ENCODE measurements at regions not wholly inside any gene's neighbourhood (a gene's known extent, or its start where the extent isn't known, plus 50 kb on each side); places are given as distances from the start of the nearest gene placed in this dataset.

DNA sequence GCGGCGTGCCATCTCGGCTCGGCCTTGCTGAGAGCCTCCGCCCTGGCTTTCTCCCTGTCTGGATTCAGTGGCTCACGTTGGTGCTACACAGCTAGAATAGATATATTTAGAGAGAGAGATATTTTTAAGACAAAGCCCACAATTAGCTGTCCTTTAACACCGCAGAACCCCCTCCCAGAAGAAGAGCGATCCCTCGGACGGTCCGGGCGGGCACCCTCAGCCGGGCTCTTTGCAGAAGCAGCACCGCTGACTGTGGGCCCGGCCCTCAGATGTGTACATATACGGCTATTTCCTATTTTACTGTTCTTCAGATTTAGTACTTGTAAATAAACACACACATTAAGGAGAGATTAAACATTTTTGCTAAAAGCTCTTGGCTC lies 54.1 kb downstream of the PLXNA1 start:
- no peak for DNase-seq (ENCODE audit: low read depth)
- no peak for TF ChIP-seq CTCF (IDR thresholded peaks at IDR 0.05; ENCODE audit: low read depth, low read length, missing control alignments)
- H3K4me3 ChIP-seq (ENCODE audit: low read depth, low read length): no peak overlapping the region
- in situ Hi-C loops (cut with HindIII; ENCODE audit: low sequenced_read_pairs): no loop called here

DNA sequence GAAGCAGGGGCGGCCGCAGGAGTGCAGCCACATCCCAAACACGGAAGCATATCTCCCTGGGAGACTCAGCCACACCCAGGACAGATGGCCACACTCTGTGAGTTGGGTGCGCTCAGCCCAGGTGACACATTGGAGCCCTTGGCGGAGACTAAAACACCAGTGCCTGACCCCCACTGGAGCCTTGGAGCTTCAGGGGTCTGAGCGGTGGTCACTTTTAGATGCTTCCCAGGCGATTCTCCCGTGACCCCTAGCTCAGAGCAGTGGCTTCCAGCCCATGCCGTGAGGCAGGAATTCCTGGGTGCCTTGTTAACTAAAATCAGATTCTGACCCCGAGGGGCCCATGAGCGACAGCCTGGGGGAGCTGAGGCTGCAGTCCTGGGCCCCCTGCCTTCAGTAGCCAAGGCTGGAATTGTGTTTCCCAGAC lies 54.5 kb downstream of the PLXNA1 start:
- no peak overlapping the region for H3K4me3 ChIP-seq (ENCODE audit: low read depth, low read length)
- DNase-seq (ENCODE audit: low read depth): no peak
- in situ Hi-C loops (cut with HindIII; ENCODE audit: low sequenced_read_pairs): no loop called here
- TF ChIP-seq CTCF (IDR thresholded peaks at IDR 0.05; ENCODE audit: low read depth, low read length, missing control alignments): no peak

GRCh38 chr3:127037971-127038446 lies 55.1 kb downstream of the PLXNA1 start:
- H3K4me3 ChIP-seq (ENCODE audit: low read depth, low read length): no peak overlapping the region
- in situ Hi-C loops (cut with HindIII; ENCODE audit: low sequenced_read_pairs): no loop called here
- no peak for TF ChIP-seq CTCF (IDR thresholded peaks at IDR 0.05; ENCODE audit: low read depth, low read length, missing control alignments)
- no peak for DNase-seq (ENCODE audit: low read depth)

- H3K4me3 ChIP-seq (ENCODE audit: low read depth, low read length): no peak overlapping the region
- no peak for DNase-seq (ENCODE audit: low read depth)
- TF ChIP-seq CTCF (IDR thresholded peaks at IDR 0.05; ENCODE audit: low read depth, low read length, missing control alignments): no peak
- in situ Hi-C loops (cut with HindIII; ENCODE audit: low sequenced_read_pairs): no loop called here
Measured at GRCh38 chr3:127038466-127038865, 55.6 kb downstream of the PLXNA1 start.

- no peak for DNase-seq (ENCODE audit: low read depth)
- in situ Hi-C loops (cut with HindIII; ENCODE audit: low sequenced_read_pairs): no loop called here
- no peak overlapping the region for H3K4me3 ChIP-seq (ENCODE audit: low read depth, low read length)
- TF ChIP-seq CTCF (IDR thresholded peaks at IDR 0.05; ENCODE audit: low read depth, low read length, missing control alignments): no peak
Measured at GRCh38 chr3:127038923-127039581, 56.1 kb downstream of the PLXNA1 start.

GRCh38 chr3:127039719-127040118 lies 56.8 kb downstream of the PLXNA1 start:
- TF ChIP-seq CTCF (IDR thresholded peaks at IDR 0.05; ENCODE audit: low read depth, low read length, missing control alignments): no peak
- in situ Hi-C loops (cut with HindIII; ENCODE audit: low sequenced_read_pairs): no loop called here
- no peak overlapping the region for H3K4me3 ChIP-seq (ENCODE audit: low read depth, low read length)
- no peak for DNase-seq (ENCODE audit: low read depth)

Data from astrocyte of the cerebellum (primary cell).